GM19467 (cell line): ENCODE measurements at regions not wholly inside any gene's neighbourhood (a gene's known extent, or its start where the extent isn't known, plus 50 kb on each side); places are given as distances from the start of the nearest gene placed in this dataset.
"Not testable (repeated sequence)": the region's sequence is repeated elsewhere in the genome, so short reads cannot be mapped to it uniquely, and the experiment has no call there.

Experiments used
- ATAC-seq: cut with Tn5 transposase; IDR thresholded peaks from one replicate; pipeline ENCODE4 v1.9.1; 2021; ENCODE audit warnings: mild to moderate bottlenecking, moderate library complexity; ENCODE audit not compliant: unreplicated experiment

DNA sequence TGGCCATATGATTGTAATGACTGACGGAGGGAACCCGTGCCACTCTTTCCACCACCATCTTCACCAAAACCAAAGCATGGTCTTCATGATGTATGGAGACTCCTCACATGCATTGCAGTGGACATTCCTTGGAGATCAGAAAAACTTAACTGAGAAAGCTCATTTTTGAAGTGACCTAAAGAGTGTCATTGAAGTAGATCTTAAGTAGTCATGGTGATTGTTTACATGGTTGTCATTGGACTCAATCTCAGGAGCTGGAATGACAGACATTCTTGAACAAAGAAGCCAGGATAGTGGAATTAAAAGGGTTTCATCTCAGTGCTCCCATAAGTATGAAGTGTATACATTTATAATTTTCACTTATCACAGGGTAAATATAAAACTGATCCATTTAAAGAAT, 236.7 kb upstream of the IPO5 start:
- ATAC-seq: no peak

GRCh38 chr13:97719736-97720135, 233.7 kb upstream of the IPO5 start:
- no peak for ATAC-seq

DNA sequence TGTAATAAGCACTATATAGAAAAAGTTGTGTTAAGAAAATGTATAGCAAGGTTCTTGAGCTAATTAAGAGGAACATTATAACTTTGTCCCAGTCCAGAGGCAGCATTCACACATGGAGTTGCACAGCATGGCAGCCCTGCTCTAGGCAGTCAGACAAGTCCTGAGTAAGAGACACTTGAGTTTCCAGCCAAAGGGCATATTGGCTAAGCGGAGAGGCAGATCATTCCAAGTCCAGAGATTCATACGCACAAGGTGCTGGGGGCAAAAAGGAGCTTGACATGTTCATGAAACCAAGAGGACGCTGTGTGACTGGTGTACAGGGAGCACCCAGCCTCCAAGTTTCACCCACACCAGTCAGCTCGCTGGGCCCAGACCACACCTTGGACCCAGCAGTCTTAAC, 232.6 kb upstream of the IPO5 start:
- no peak for ATAC-seq

DNA sequence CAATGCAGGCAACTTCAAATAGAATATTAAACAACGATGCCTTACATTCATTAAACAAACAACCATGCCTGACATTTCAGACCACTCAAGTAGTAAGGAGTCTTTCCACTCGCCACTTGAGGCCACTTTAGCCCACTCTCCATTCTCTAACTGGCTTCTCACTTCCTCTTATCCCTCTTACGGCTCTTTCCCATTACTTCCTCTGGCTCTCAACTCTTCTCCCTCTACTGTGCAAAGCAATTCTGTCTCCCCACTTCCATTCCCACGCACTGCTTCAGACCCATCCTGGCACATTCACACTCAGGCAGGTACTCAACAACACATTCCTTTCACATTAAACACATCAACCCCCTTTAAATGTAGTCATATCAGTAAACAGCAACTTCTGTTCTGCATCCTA, 229.8 kb upstream of the IPO5 start:
- no peak for ATAC-seq

GRCh38 chr13:97724450-97724849, 229.0 kb upstream of the IPO5 start:
- no peak for ATAC-seq

- no peak for ATAC-seq
Measured at GRCh38 chr13:97726664-97727280, 226.7 kb upstream of the IPO5 start.

GRCh38 chr13:97727991-97728390, 225.5 kb upstream of the IPO5 start:
- no peak for ATAC-seq

- ATAC-seq: no peak
Measured at GRCh38 chr13:97736436-97736835, 217.0 kb upstream of the IPO5 start.

GRCh38 chr13:97742084-97742483, 211.4 kb upstream of the IPO5 start:
- no peak for ATAC-seq

DNA sequence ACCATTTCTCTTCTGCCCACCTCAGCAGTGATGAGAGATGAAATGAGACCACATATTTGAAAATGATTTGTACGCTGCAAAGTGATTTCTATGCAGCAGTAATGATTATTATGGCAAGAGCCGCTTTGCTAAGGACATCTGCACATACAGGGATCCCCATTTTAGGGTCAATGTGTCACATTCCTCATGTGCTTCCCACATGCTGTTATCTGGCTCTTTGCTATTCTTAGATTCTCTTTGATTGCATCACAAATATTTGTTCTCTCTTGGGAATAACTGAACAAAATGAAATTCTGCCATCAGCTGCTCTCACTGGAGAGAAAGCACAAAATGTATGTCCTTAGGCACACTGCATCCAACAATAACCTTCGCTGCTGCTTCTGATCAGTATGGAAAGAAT, 209.5 kb upstream of the IPO5 start:
- ATAC-seq: no peak

DNA sequence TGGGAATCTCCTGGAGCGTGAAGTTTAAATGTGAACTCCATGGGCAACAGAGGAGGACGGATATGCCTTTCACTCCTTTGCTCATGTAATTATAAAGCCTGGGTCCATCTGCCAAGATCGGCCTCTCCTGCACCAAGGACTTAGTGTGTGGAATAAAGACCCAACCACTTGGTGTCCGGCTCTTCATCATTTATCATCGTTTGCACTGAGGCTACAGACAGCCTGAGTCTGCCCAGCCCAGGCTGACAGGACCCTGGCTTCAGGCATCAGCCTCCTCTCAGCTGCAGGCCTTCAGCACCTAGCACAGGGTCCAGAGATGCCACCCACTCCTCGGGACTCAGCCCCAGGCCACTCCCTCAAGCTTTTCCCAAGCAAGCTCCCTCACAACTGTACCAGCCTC, 206.8 kb upstream of the IPO5 start:
- ATAC-seq: no peak

DNA sequence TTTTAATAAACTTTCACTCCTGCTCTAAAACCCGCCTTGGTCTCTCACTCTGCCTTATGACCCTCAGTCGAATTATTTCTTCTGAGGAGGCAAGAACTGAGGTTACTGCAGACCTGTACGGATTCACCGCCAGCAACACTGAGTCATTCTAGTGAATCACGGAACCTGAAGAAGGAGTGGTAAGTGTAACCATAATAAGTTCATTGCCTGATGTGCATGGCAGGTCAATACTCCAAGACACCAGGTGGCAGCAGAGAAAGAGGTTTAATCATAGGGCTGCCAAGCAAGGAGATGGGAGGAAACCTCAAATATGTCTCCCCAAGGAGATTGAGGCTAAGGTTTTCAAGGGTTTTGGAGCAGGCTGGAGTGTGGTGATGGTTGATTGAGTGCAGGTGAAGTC, 204.3 kb upstream of the IPO5 start:
- ATAC-seq: no peak

DNA sequence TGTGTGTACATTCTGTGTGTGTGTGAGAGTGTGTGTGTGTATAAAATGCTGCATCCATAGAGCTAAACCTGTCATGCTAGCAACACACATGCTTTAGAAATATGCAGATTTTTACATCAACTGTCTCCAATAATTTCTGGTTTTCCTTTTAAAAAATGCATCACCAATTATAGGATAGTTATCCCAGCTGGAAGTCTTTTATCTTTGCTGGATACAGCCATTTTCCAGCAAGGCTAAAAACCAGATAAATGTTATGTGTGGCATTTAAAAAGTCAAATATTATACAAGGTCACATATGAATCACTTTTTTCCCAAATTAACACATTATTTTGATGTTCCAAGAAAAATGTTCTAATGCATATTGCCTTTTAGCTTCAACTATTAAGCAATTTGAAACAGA, 202.0 kb upstream of the IPO5 start:
- ATAC-seq: no peak

GRCh38 chr13:97752961-97753668, 200.4 kb upstream of the IPO5 start:
- ATAC-seq: no peak

GRCh38 chr13:97753942-97754670, 199.4 kb upstream of the IPO5 start:
- ATAC-seq: no peak

DNA sequence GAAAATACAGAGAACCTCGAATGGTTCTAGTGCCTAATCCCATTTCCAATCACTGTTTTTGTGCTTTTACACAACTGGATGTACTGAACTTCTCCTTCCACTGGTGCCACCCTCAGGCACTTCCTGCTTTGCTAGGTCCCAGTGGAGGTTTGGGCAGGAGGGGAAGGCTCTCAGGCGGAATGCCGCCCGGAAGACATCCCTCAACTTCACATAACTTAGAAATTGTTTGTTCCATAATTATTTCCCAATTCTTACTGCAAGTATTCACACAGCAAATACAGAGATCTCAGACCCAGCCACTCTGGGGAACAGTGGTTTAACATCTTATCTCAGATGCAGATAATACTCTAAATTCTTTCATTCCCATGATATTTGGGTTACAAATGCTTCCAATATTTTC, 195.7 kb upstream of the IPO5 start:
- ATAC-seq: no peak

DNA sequence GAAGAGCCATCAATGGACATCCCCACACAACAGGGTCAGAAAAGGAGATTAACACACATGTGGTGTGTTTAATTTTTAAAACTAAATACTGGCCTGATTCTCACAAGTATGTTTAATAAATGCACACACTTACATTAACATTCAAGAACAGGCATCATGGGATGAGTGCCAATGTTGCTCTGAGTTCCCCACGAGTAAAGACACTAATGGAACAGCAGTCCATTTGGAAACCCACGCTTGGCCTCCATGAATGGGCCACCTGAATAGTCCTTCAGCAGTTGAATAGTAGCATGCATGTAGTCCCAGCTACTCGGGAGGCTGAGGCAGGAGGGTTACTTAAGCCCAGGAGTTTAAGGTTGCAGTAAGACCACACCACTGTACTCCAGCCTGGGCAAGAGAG, 195.2 kb upstream of the IPO5 start:
- no peak for ATAC-seq

GRCh38 chr13:97761796-97762540, 191.5 kb upstream of the IPO5 start:
- no peak for ATAC-seq

GRCh38 chr13:97766749-97767148, 186.7 kb upstream of the IPO5 start:
- ATAC-seq: no peak

DNA sequence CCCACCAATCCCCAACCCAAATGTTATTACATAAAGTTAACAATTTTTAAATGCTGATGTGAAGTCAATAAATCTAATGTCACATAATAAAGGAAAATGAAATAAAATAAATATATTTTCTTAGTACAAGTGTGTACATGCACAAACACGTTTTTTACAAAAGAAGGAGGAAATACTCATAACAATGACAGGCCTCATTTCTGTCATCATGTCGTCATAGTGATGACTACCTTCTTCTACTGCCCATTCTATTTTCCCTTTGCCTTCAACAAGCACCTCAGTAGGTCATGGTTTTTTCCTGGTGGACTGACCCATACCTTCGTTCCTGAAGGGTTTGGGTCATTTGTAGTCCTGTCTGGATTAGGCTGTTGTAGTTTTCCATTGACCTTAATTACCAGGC, 185.3 kb upstream of the IPO5 start:
- no peak for ATAC-seq

- ATAC-seq: not testable (repeated sequence)
Measured at GRCh38 chr13:97770231-97770630, 183.2 kb upstream of the IPO5 start.

DNA sequence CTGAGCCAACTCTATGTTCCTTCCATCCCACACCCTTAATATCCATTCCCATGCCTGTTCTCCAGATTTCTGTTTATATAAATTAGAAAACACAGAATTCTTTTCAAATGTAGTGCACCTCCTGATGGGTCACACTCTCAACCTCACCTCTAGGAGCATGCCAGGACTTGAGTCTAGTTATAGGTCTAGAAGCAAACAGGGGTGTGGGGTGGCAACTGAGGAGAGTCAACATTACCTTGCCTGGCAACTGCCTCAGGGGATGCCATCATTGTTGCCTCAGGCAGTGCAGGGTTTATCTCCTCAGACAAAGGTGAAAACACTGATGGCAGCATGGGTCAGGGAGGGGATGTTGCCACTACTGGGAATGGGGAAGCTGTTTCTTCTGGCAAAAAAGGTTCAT, 181.0 kb upstream of the IPO5 start:
- not testable (repeated sequence) for ATAC-seq
